Esophagus muscularis mucosa (tissue), 4 donors: ENCODE measurements at regions not wholly inside any gene's neighbourhood (a gene's known extent, or its start where the extent isn't known, plus 50 kb on each side); places are given as distances from the start of the nearest gene placed in this dataset.

ENCODE experiments used
- CTCF ChIP-seq, 3 experiments: fragments of 200-600 bp in 2 of 3; fragments of 450-650 bp in 1 of 3; sonication (generic) in 2 of 3; IDR thresholded peaks; one replicate each; pipeline ENCODE4 v1.5.1; 2017 to 2019; ENCODE audit warnings: antibody characterized with exemption in 3 of 3, mild to moderate bottlenecking in 2 of 3, moderate library complexity in 1 of 3
- EP300 ChIP-seq: sonication (generic); formaldehyde crosslinking; IDR thresholded peaks from one replicate; pipeline ENCODE4 v1.6.1; 2017; ENCODE audit warnings: antibody characterized with exemption
- POLR2A ChIP-seq: fragments of 450-650 bp; IDR thresholded peaks from one replicate; pipeline ENCODE4 v1.6.1; 2017; ENCODE audit warnings: antibody characterized with exemption, moderate library complexity, mild to moderate bottlenecking, low read depth
- POLR2AphosphoS5 ChIP-seq, 2 donors: sonication (generic); formaldehyde crosslinking; IDR thresholded peaks; one replicate each; pipeline ENCODE4 v1.6.1; 2017; ENCODE audit warnings: antibody characterized with exemption in 2 of 2

- TF ChIP-seq POLR2AphosphoS5 (IDR thresholded peaks at IDR 0.05), result no peak
- TF ChIP-seq CTCF (IDR thresholded peaks at IDR 0.05), result no peak
- no peak for TF ChIP-seq POLR2A
- TF ChIP-seq EP300, result no peak
These were observed 301.1 kb upstream of the PTGER4 start for GRCh38 chr5:40378396-40379177.
